Adrenal gland (tissue), 5 donors: ENCODE measurements at regions not wholly inside any gene's neighbourhood (a gene's known extent, or its start where the extent isn't known, plus 50 kb on each side); places are given as distances from the start of the nearest gene placed in this dataset.

Experiments used
- CTCF ChIP-seq, 6 experiments: fragments of 450-650 bp in 4 of 6; fragments of 200-600 bp in 2 of 6; sonication (generic) in 1 of 6; IDR thresholded peaks; 1 replicate in 5 of 6; 2 replicates in 1 of 6; pipeline versions ENCODE4 v1.5.1 to v1.8.0; 2016 to 2021; ENCODE audit warnings: antibody characterized with exemption in 6 of 6, mild to moderate bottlenecking in 2 of 6, moderate library complexity in 1 of 6
- POLR2A ChIP-seq, 2 donors: fragments of 450-650 bp; IDR thresholded peaks; one replicate each; pipeline ENCODE4 v1.6.1; 2017; ENCODE audit warnings: antibody characterized with exemption in 2 of 2, mild to moderate bottlenecking in 2 of 2, moderate library complexity in 1 of 2
- donor health status: DM: no; HTN: no; CAD: no.

GRCh38 chr1:54495954-54496353 lies 52.1 kb upstream of the ACOT11 start:
- TF ChIP-seq CTCF (IDR thresholded peaks at IDR 0.05), result no peak
- no peak for TF ChIP-seq POLR2A (IDR thresholded peaks at IDR 0.05)
